Right renal cortex interstitium (tissue), 3 donors: ENCODE measurements at regions not wholly inside any gene's neighbourhood (a gene's known extent, or its start where the extent isn't known, plus 50 kb on each side); places are given as distances from the start of the nearest gene placed in this dataset.
"Not testable (repeated sequence)": the region's sequence is repeated elsewhere in the genome, so short reads cannot be mapped to it uniquely, and the experiment has no call there.

Experiments
- DNase-seq, 3 donors: peaks; one replicate each; pipeline ENCODE4 v3.0.0-alpha.2; 2013; ENCODE audit warnings: low read depth in 3 of 3, low spot score in 2 of 3

GRCh38 chr21:28725396-28725795 is 267.3 kb downstream of the LTN1 start:
- DNase-seq, result no peak

- no peak for DNase-seq
These were observed 269.0 kb downstream of the LTN1 start for GRCh38 chr21:28723646-28724045.

GRCh38 chr21:28719723-28720122 is 273.0 kb downstream of the LTN1 start:
- no peak for DNase-seq

GRCh38 chr21:28714777-28715464 is 277.8 kb downstream of the LTN1 start:
- no peak for DNase-seq

GRCh38 chr21:28712411-28712810 is 280.3 kb downstream of the LTN1 start:
- no peak for DNase-seq

DNA sequence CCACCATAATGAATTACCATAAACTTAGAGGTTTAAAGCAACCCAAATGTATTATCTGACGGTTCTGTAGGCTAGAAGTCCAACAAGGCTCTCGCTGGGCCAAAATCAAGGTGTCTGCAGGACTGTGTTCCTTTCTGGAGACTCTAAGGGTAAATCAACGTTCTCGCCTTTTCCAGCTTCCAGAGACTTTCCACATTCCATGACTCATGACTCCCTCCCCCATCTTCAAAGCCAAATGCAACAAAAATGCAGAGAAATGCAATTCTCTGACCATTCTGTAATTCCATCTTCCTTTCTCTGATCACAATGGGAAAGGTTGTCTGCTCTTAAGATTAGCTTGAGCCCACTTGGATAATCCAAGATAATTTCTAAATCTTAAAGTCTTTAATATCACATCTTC is 287.1 kb downstream of the LTN1 start:
- no peak for DNase-seq

DNA sequence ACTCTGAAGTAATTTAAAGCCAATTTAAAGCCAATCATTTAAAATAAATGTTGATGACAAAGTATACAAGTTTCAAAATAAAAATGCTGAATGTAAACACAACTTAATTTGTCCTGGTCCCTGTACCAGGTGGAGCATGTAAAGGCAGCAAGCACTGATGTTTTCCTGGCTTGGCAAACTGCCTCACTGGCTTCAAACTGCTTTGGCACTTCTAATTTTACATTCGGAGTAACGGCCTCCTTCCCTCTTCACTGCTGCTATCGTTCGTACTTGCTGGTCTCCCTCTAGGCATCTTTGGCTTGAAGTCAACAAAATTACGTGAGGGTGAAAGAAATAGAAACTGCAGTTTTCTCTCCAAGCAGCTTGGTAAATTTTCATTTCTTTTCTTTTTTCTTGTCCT is 287.9 kb downstream of the LTN1 start:
- peak in 1 of 3 donors; percentile 23 for DNase-seq

DNA sequence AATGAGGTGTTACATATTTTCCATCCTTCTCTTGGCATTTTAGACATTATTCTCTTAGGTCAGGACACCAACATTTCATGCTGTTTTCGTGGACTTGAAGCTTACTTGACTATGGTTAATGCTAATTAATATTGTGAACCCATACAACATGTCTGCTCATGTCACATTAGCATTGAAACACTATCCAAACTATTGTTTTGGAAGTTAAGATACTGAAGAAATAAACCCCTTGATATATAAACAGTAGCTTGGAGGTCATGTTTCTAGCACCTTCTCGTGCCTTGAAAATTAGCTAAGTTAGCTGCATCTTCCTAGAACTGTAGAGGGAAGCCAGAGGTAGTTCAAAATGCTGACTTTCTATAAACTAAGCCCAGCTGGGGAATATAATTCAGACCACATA is 288.8 kb downstream of the LTN1 start:
- DNase-seq, result no peak

DNA sequence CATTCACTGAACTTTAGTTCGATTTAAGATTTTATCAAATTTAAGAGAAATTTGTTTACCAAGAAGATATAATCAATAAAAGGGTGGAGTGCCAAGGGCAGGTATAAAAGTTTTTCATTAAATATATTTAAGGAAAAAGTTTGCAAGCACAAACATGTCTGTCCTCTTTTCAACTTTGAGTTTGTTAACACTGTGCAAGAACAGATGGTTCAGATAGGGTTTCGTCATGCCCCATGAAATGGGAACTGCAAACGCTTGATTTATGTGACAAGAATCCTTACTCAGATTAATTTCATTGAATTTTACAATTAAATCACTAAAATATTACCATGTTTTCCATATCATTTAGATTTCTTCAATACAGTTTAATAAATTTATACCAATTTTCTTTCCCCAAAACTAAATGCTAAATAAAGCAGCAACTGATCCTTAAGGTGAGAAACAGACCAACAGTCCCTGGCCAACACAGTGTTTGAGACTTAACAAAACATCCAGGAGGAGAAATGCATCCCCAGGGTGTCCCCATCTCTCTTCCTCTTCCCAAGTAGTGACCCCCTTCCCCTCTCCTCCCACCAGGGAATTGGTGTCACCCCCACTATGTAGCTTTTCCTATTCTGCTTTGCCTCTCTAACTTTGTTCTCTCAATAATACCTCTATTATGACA is 292.9 kb downstream of the LTN1 start:
- no peak for DNase-seq

DNA sequence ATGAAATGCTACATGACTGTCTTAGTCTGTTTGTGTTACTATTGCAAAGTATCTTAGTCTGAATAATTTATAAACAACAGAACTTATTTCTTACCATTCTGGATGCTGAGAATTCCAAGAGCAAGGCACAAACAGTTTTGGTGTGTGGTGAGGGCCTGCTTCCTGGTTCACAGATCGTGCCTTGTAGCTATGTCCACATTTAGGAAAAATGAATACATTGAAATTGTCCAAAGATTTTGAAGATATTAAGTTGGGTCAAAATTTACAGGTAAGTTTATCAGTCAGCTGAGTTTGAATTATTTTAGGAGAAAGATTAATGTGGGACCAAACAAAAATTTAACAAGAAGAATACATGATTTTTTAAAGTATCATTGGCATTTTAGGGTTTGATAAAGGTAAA is 293.5 kb downstream of the LTN1 start:
- DNase-seq, result no peak

- DNase-seq, result no peak
These were observed 295.8 kb downstream of the LTN1 start for GRCh38 chr21:28696844-28697410.

GRCh38 chr21:28693476-28693875 is 299.2 kb downstream of the LTN1 start:
- DNase-seq, result no peak

DNA sequence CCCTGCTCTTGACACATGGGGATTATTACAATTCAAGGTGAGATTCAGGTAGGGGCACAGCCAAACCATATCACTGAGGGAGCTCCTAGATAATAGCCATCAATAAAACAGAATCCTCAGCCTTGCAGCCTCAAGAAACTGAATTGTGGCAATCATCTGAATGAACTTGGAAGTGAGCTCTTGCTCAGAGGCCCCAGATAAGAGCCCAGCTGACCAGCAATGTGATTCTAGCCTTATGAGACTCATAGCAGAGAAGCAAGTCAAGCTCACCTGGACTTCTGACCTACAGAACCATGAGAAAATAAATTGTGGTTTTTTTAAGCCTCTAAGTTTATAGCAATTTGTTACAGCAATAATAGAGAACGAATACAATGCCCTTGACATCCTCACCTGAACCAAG is 302.5 kb downstream of the LTN1 start:
- DNase-seq, result no peak

- DNase-seq, result no peak
These were observed 304.3 kb downstream of the LTN1 start for GRCh38 chr21:28688381-28688780.

DNA sequence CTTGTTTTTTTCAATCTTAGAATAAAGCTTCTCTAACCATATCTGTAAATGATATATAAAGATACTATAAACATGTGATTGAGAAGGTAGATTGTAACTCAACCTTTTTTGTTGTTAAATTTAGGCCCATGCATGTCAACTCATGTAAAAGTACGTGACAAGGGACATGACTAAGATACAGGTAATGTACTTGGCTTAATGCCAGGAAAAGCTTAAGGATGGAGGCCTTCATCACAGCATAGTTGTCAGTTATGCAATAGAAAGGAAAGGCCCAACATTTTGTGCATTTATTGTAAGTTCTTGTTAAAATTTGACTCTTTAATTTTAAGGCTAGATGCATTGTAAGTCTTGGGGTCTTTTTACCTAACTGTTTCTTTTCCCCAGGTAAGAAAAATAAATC is 305.1 kb downstream of the LTN1 start:
- DNase-seq, result no peak

DNA sequence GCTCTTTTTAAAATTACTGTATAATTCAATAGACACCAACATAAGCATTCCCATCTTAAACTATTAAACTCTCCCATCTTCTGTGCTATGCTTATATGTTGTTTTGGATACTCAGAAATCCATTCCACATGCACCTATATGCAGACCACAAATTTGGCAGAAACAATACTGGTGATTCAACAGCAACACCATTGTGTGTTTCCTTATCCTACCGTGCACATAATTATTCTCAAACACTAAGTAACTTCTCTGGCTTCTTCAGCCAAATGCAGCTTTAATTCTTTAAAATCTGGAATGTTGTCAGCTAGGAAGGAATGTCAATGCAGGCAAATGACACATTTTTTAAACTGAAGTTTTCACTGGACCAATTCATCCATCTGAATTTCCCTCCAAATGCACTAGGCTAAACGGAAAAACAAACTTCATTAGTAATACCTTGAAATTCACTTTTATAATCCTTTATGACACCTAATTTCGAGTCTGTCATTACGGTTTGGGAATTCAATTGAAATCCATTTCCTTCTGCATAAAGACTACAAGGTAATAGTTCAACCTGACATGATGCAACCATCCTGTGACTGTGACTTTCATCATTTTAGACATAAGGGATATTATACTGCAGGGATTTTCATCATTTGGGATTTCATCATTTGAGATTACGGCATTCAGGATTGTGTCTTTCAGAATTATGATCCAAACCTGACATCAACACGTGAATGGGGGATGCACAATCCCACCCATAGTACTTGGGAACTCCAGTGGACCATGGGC is 308.5 kb downstream of the LTN1 start:
- no peak for DNase-seq

- not testable (repeated sequence) for DNase-seq
These were observed 309.8 kb downstream of the LTN1 start for GRCh38 chr21:28682884-28683283.

GRCh38 chr21:28677096-28677495 is 315.6 kb downstream of the LTN1 start:
- DNase-seq, result not testable (repeated sequence)

- DNase-seq, result no peak
These were observed 317.2 kb downstream of the LTN1 start for GRCh38 chr21:28675331-28676041.

GRCh38 chr21:28674763-28675162 is 317.9 kb downstream of the LTN1 start:
- DNase-seq, result no peak
